HEK293 (cell line): ENCODE measurements at regions not wholly inside any gene's neighbourhood (a gene's known extent, or its start where the extent isn't known, plus 50 kb on each side); places are given as distances from the start of the nearest gene placed in this dataset.

Experiments used
- CTCF ChIA-PET: fragments of 350-600 bp; formaldehyde crosslinking; extraction: SDS; loops from one replicate; lab custom pipeline; 2021; ENCODE audit warnings: antibody characterized with exemption; lab: Yijun Ruan, JAX
- POLR2A ChIA-PET: fragments of 300-600 bp; formaldehyde crosslinking; extraction: SDS; loops from one replicate; lab custom pipeline; 2020; ENCODE audit warnings: antibody characterized with exemption, inconsistent platforms; lab: Yijun Ruan, JAX
- H3K27ac ChIP-seq: fragments of 200-500 bp; sonication (Bioruptor generic); 2 replicates; pipeline ENCODE4 v1.5.1; 2014; ENCODE audit warnings: low read depth, low read length, control low read depth, inconsistent platforms; ENCODE audit errors: extremely low read depth
- H3K36me3 ChIP-seq, 2 experiments: fragments of 200-500 bp in 1 of 2; sonication (Bioruptor generic) in 1 of 2; 1 replicate in 1 of 2; 2 replicates in 1 of 2; pipeline ENCODE4 v1.5.1; 2014 to 2017; ENCODE audit warnings: inconsistent platforms in 2 of 2, low read length in 2 of 2; ENCODE audit not compliant: control insufficient read depth in 2 of 2, insufficient read depth in 1 of 2
- H3K4me1 ChIP-seq: fragments of 200-500 bp; sonication (Bioruptor generic); 2 replicates; pipeline ENCODE4 v1.5.1; 2014; ENCODE audit warnings: mild to moderate bottlenecking, low read length, inconsistent platforms; ENCODE audit not compliant: control insufficient read depth, insufficient read depth
- H3K4me3 ChIP-seq: 2 replicates; pipeline ENCODE4 v1.5.1; 2011; ENCODE audit warnings: low read depth, mild to moderate bottlenecking, control low read depth, low read length, moderate library complexity
- H3K9me3 ChIP-seq: fragments of 200-500 bp; sonication (Bioruptor generic); 2 replicates; pipeline ENCODE4 v1.5.1; 2014; ENCODE audit warnings: low read depth, low read length, inconsistent platforms; ENCODE audit not compliant: control insufficient read depth, insufficient read depth
- KLF7 ChIP-seq: fragments of 450-650 bp; formaldehyde crosslinking; IDR thresholded peaks from 2 replicates; pipeline ENCODE4 v1.5.1; 2016; ENCODE audit warnings: missing biosample characterization, missing genetic modification characterization, borderline replicate concordance
- PRDM10 ChIP-seq: fragments of 450-650 bp; formaldehyde crosslinking; IDR thresholded peaks from 2 replicates; pipeline ENCODE4 v1.5.1; 2016; ENCODE audit warnings: missing biosample characterization, missing genetic modification characterization
- SCRT1 ChIP-seq: fragments of 450-650 bp; formaldehyde crosslinking; IDR thresholded peaks from 2 replicates; pipeline ENCODE4 v1.5.1; 2016; ENCODE audit warnings: missing biosample characterization, missing genetic modification characterization, borderline replicate concordance
- TCF7L2 ChIP-seq: IDR thresholded peaks from 2 replicates; pipeline ENCODE4 v1.6.1; 2011; ENCODE audit warnings: low read depth, mild to moderate bottlenecking, inconsistent platforms, low read length, moderate library complexity, borderline replicate concordance
- ZBTB21 ChIP-seq: fragments of 450-650 bp; formaldehyde crosslinking; IDR thresholded peaks from 2 replicates; pipeline ENCODE4 v1.5.1; 2017; ENCODE audit warnings: missing biosample characterization, missing genetic modification characterization
- ZIC2 ChIP-seq: fragments of 450-650 bp; formaldehyde crosslinking; IDR thresholded peaks from 2 replicates; pipeline ENCODE4 v1.5.1; 2016; ENCODE audit warnings: missing biosample characterization, missing genetic modification characterization
- ZNF184 ChIP-seq: fragments of 450-650 bp; IDR thresholded peaks from 2 replicates; pipeline ENCODE4 v1.5.1; 2018; ENCODE audit warnings: missing biosample characterization, mild to moderate bottlenecking, missing genetic modification characterization
- ZNF202 ChIP-seq: fragments of 450-650 bp; formaldehyde crosslinking; IDR thresholded peaks from 2 replicates; pipeline ENCODE4 v1.5.1; 2016; ENCODE audit warnings: missing biosample characterization, missing genetic modification characterization, borderline replicate concordance
- ZNF214 ChIP-seq: fragments of 450-650 bp; formaldehyde crosslinking; IDR thresholded peaks from 2 replicates; pipeline ENCODE4 v1.5.1; 2017; ENCODE audit warnings: missing biosample characterization, mild to moderate bottlenecking, missing genetic modification characterization, borderline replicate concordance
- ZNF274 ChIP-seq, 2 experiments: fragments of 200-500 bp in 1 of 2; fragments of 450-650 bp in 1 of 2; sonication (Bioruptor generic) in 1 of 2; formaldehyde crosslinking in 1 of 2; IDR thresholded peaks; 2 replicates each; pipeline versions ENCODE4 v1.5.1 to v1.6.1; 2014 to 2016; ENCODE audit warnings: borderline replicate concordance in 1 of 2, inconsistent platforms in 1 of 2, low read length in 1 of 2, missing biosample characterization in 1 of 2, missing genetic modification characterization in 1 of 2
- ZNF280D ChIP-seq: fragments of 450-650 bp; formaldehyde crosslinking; IDR thresholded peaks from 2 replicates; pipeline ENCODE4 v1.5.1; 2016; ENCODE audit warnings: missing biosample characterization, missing genetic modification characterization
- ZNF302 ChIP-seq: fragments of 450-650 bp; formaldehyde crosslinking; IDR thresholded peaks from 2 replicates; pipeline ENCODE4 v1.5.1; 2016; ENCODE audit warnings: missing biosample characterization, missing genetic modification characterization, low read depth
- ZNF324 ChIP-seq: fragments of 450-650 bp; formaldehyde crosslinking; IDR thresholded peaks from 2 replicates; pipeline ENCODE4 v1.5.1; 2016; ENCODE audit warnings: missing biosample characterization, missing genetic modification characterization
- ZNF37A ChIP-seq: fragments of 450-650 bp; IDR thresholded peaks from 2 replicates; pipeline ENCODE4 v1.5.1; 2018; ENCODE audit warnings: missing biosample characterization, missing genetic modification characterization
- ZNF404 ChIP-seq: fragments of 450-650 bp; formaldehyde crosslinking; IDR thresholded peaks from 2 replicates; pipeline ENCODE4 v1.5.1; 2017; ENCODE audit warnings: missing biosample characterization, missing genetic modification characterization
- ZNF596 ChIP-seq: fragments of 450-650 bp; IDR thresholded peaks from 2 replicates; pipeline ENCODE4 v1.5.0; 2018; ENCODE audit warnings: missing biosample characterization, mild to moderate bottlenecking, missing genetic modification characterization, moderate library complexity
- ZNF610 ChIP-seq: fragments of 450-650 bp; formaldehyde crosslinking; IDR thresholded peaks from 2 replicates; pipeline ENCODE4 v1.5.1; 2016; ENCODE audit warnings: missing biosample characterization, missing genetic modification characterization, borderline replicate concordance
- ZSCAN4 ChIP-seq: fragments of 450-650 bp; formaldehyde crosslinking; IDR thresholded peaks from 2 replicates; pipeline ENCODE4 v1.5.1; 2017; ENCODE audit warnings: missing biosample characterization, missing genetic modification characterization

GRCh38 chr1:221172841-221173240, 293.6 kb downstream of the HLX start:
- POLR2A ChIA-PET = no interaction called here
- no peaks in the 10 kb centered on the region for H3K36me3 ChIP-seq
- no peak overlapping the region for H3K4me3 ChIP-seq
- TF ChIP-seq PRDM10 (tag by site-specific recombination) (no peak), SCRT1 (no peak), ZNF302 (no peak), ZNF37A (no peak), ZIC2 (no peak), TCF7L2 (no peak), ZNF610 (tag by site-specific recombination) (no peak), ZNF324 (tag by site-specific recombination) (no peak), ZNF202 (tag by site-specific recombination) (no peak), ZNF184 (no peak), ZNF274 (IDR thresholded peaks at IDR 0.05; ENCODE audit: low read length) (no peak), ZNF274 (tag by site-specific recombination; IDR thresholded peaks at IDR 0.05; ENCODE audit: borderline replicate concordance) (no peak), ZSCAN4 (no peak), ZNF280D (tag by site-specific recombination) (no peak), KLF7 (tag by site-specific recombination) (no peak), ZBTB21 (tag by site-specific recombination) (no peak), ZNF214 (tag by site-specific recombination) (no peak), ZNF404 (tag by site-specific recombination) (no peak), ZNF596 (tag by site-specific recombination) (no peak)
- TF ChIP-seq, all 188 proteins: peak for 0
- Histone ChIP-seq H3K9me3 (no peaks in the 10 kb centered on the region), H3K4me1 (0 out of 2 replicates have a peak, but pooled peaks cover 2% of the 10 kb centered on the region), H3K27ac (no peak overlapping the region)
- CTCF ChIA-PET = interaction anchor here (0.6 to 1.0 kb wide), 2 partner anchors 47 to 305 kb away, joined by 3 read pairs; no protein-coding TSS in a partner anchor
